ENCODE measurements at regions not wholly inside any gene's neighbourhood (a gene's known extent, or its start where the extent isn't known, plus 50 kb on each side); places are given as distances from the start of the nearest gene placed in this dataset.

DNA sequence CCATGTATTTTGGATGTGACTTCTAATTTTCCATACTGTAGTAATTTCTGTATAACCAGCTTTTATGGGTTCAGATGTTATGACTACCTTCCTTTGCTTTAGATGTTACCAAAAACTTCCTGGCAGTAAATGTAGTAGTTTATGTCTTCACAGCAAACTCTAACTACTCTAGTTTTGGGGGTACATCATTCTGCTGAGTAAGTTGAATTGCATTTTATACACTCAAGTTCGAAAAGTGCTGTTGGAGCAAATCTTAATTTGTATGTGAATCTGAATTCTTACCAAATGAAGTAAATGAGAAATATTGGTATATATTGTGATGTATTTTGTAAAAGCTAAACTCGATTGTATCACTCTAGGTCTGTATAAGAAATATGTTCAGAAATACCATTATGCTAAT lies 728.3 kb upstream of the CDH8 start:
- H3K36me3 ChIP-seq, result no peaks in the 10 kb centered on the region
- no peaks in the 10 kb centered on the region for H3K9me3 ChIP-seq
- no peaks in the 10 kb centered on the region for H3K27me3 ChIP-seq
- no peak overlapping the region for H3K4me3 ChIP-seq
- H3K27ac ChIP-seq, result no peak overlapping the region
- DNase-seq, result no peak
- no peak for TF ChIP-seq CTCF (IDR thresholded peaks at IDR 0.05)
- intact Hi-C loops (cut with DNase I), result no loop called here
- no peaks in the 10 kb centered on the region for H3K4me1 ChIP-seq
- H3K9ac ChIP-seq (ENCODE audit: low read depth in 2 of 2, low read length in 2 of 2), result no peak overlapping the region

DNA sequence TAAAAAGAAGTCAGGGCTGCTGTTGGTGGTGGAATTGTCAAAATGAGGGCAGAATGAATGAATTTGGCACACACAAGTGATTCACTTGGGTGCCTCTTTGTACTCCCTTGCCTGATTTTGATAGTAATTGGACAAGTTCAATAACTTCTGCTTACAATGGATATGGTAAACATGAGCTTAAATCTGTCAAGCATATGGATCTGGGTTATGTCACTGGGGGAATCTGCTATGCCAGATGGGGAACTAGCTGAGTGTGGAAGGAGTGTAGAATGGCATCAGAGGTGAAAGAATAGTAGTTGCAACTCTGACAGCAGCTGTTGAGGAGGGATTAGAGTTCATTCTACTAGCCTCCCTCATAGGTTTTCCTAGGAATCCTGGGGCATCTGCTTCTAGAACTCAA lies 724.2 kb upstream of the CDH8 start:
- Histone ChIP-seq H3K9me3 (no peaks in the 10 kb centered on the region), H3K9ac (ENCODE audit: low read depth in 2 of 2, low read length in 2 of 2) (no peak overlapping the region), H3K4me3 (no peak overlapping the region), H3K27me3 (no peaks in the 10 kb centered on the region), H3K27ac (no peak overlapping the region), H3K36me3 (no peaks in the 10 kb centered on the region), H3K4me1 (no peaks in the 10 kb centered on the region)
- intact Hi-C loops (cut with DNase I), result no loop called here
- TF ChIP-seq CTCF (IDR thresholded peaks at IDR 0.05), result no peak
- no peak for DNase-seq

DNA sequence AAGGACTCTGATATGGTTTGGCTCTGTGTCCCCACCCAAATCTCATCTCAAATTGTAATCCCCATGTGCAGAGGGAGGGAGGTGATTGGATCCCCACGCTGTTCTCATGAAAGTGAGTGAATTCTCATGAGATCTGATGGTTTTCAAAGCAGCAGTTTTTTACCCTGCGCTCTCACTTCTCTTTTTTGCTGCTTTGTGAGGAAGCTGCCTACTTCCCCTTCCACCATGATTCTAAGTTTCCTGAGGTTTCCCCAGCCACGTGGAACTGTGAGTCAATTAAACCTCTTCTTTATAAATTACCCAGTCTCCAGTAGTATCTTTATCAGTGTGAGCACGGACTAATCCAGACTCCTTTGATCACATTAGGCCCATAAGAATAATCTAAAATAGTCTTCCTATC lies 719.7 kb upstream of the CDH8 start:
- Histone ChIP-seq H3K9me3 (no peaks in the 10 kb centered on the region), H3K4me1 (no peaks in the 10 kb centered on the region), H3K4me3 (no peak overlapping the region), H3K36me3 (no peaks in the 10 kb centered on the region), H3K9ac (ENCODE audit: low read depth in 2 of 2, low read length in 2 of 2) (no peak overlapping the region), H3K27ac (no peak overlapping the region), H3K27me3 (no peaks in the 10 kb centered on the region)
- no peak for TF ChIP-seq CTCF (IDR thresholded peaks at IDR 0.05)
- intact Hi-C loops (cut with DNase I), result no loop called here
- DNase-seq, result no peak

- H3K27me3 ChIP-seq, result no peaks in the 10 kb centered on the region
- DNase-seq, result no peak
- H3K36me3 ChIP-seq, result no peaks in the 10 kb centered on the region
- H3K9me3 ChIP-seq, result no peaks in the 10 kb centered on the region
- no peak overlapping the region for H3K9ac ChIP-seq (ENCODE audit: low read depth in 2 of 2, low read length in 2 of 2)
- no peak overlapping the region for H3K4me3 ChIP-seq
- no peak overlapping the region for H3K27ac ChIP-seq
- TF ChIP-seq CTCF (IDR thresholded peaks at IDR 0.05), result no peak
- intact Hi-C loops (cut with DNase I), result no loop called here
- H3K4me1 ChIP-seq, result no peaks in the 10 kb centered on the region
Measured at GRCh38 chr16:62752854-62753253, 716.6 kb upstream of the CDH8 start.

GRCh38 chr16:62751218-62751617 lies 715.0 kb upstream of the CDH8 start:
- Histone ChIP-seq H3K9ac (ENCODE audit: low read depth in 2 of 2, low read length in 2 of 2) (no peak overlapping the region), H3K27me3 (no peaks in the 10 kb centered on the region), H3K27ac (no peak overlapping the region), H3K36me3 (no peaks in the 10 kb centered on the region), H3K4me3 (no peak overlapping the region), H3K4me1 (no peaks in the 10 kb centered on the region), H3K9me3 (no peaks in the 10 kb centered on the region)
- no peak for TF ChIP-seq CTCF (IDR thresholded peaks at IDR 0.05)
- intact Hi-C loops (cut with DNase I), result no loop called here
- no peak for DNase-seq

DNA sequence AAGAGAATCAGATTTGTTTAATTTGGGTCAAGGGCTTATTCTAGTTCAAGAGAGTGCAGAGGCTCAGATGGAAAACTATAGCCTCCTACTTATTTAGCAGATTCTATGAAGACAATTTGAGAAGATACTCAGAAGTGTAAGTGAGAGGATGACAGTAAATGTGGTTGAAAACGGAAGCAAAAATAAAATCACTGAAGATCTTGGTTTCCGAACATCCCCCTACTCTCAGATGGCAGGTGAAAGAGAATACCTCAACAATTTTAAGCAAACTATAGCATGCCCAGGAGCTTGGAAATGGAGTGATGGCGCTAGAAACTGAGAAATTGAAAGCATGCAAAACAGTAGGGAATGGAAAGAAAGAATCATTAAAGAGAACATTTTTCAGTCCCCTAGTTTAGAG lies 705.5 kb upstream of the CDH8 start:
- no peaks in the 10 kb centered on the region for H3K4me1 ChIP-seq
- no peak for TF ChIP-seq CTCF (IDR thresholded peaks at IDR 0.05)
- no peaks in the 10 kb centered on the region for H3K36me3 ChIP-seq
- H3K4me3 ChIP-seq, result no peak overlapping the region
- no peaks in the 10 kb centered on the region for H3K27me3 ChIP-seq
- no peak for DNase-seq
- H3K9me3 ChIP-seq, result no peaks in the 10 kb centered on the region
- intact Hi-C loops (cut with DNase I), result no loop called here
- no peak overlapping the region for H3K9ac ChIP-seq (ENCODE audit: low read depth in 2 of 2, low read length in 2 of 2)
- no peak overlapping the region for H3K27ac ChIP-seq

Data from colonic mucosa (tissue), 4 donors.